ENCODE measurements at regions not wholly inside any gene's neighbourhood (a gene's known extent, or its start where the extent isn't known, plus 50 kb on each side); places are given as distances from the start of the nearest gene placed in this dataset.

GRCh38 chr4:62881210-62881609 is 1528.0 kb downstream of the TECRL start:
- no peaks in the 10 kb centered on the region; the same call in 1 of the 2 replicates for H3K4me1 ChIP-seq (ENCODE audit: insufficient read depth, low read length)
- no peaks in the 10 kb centered on the region for H3K36me3 ChIP-seq (ENCODE audit: insufficient read depth, low read length)
- no peaks in the 10 kb centered on the region for H3K9me3 ChIP-seq (ENCODE audit: control insufficient read depth, insufficient read depth, low read length)
- H3K9ac ChIP-seq (ENCODE audit: low read depth, low read length), result no peak overlapping the region

- H3K4me1 ChIP-seq (ENCODE audit: insufficient read depth, low read length), result no peaks in the 10 kb centered on the region
- H3K9me3 ChIP-seq (ENCODE audit: control insufficient read depth, insufficient read depth, low read length), result no peaks in the 10 kb centered on the region
- H3K36me3 ChIP-seq (ENCODE audit: insufficient read depth, low read length), result no peaks in the 10 kb centered on the region
- H3K9ac ChIP-seq (ENCODE audit: low read depth, low read length), result no peak overlapping the region
Measured at GRCh38 chr4:62872856-62873255, 1536.4 kb downstream of the TECRL start.

GRCh38 chr4:62871078-62871477 is 1538.2 kb downstream of the TECRL start:
- H3K9ac ChIP-seq (ENCODE audit: low read depth, low read length), result no peak overlapping the region
- H3K36me3 ChIP-seq (ENCODE audit: insufficient read depth, low read length), result no peaks in the 10 kb centered on the region
- no peaks in the 10 kb centered on the region for H3K4me1 ChIP-seq (ENCODE audit: insufficient read depth, low read length)
- H3K9me3 ChIP-seq (ENCODE audit: control insufficient read depth, insufficient read depth, low read length), result no peaks in the 10 kb centered on the region

GRCh38 chr4:62870451-62870850 is 1538.8 kb downstream of the TECRL start:
- no peak overlapping the region for H3K9ac ChIP-seq (ENCODE audit: low read depth, low read length)
- no peaks in the 10 kb centered on the region for H3K36me3 ChIP-seq (ENCODE audit: insufficient read depth, low read length)
- H3K9me3 ChIP-seq (ENCODE audit: control insufficient read depth, insufficient read depth, low read length), result no peaks in the 10 kb centered on the region
- H3K4me1 ChIP-seq (ENCODE audit: insufficient read depth, low read length), result no peaks in the 10 kb centered on the region

GRCh38 chr4:62865261-62865660 is 1544.0 kb downstream of the TECRL start:
- Histone ChIP-seq H3K4me1 (ENCODE audit: insufficient read depth, low read length) (no peaks in the 10 kb centered on the region), H3K36me3 (ENCODE audit: insufficient read depth, low read length) (no peaks in the 10 kb centered on the region), H3K9ac (ENCODE audit: low read depth, low read length) (no peak overlapping the region), H3K9me3 (ENCODE audit: control insufficient read depth, insufficient read depth, low read length) (no peaks in the 10 kb centered on the region)

GRCh38 chr4:62849696-62850095 is 1559.6 kb downstream of the TECRL start:
- H3K9me3 ChIP-seq (ENCODE audit: control insufficient read depth, insufficient read depth, low read length), result no peaks in the 10 kb centered on the region
- no peaks in the 10 kb centered on the region for H3K36me3 ChIP-seq (ENCODE audit: insufficient read depth, low read length)
- H3K4me1 ChIP-seq (ENCODE audit: insufficient read depth, low read length), result no peaks in the 10 kb centered on the region
- H3K9ac ChIP-seq (ENCODE audit: low read depth, low read length), result no peak overlapping the region

GRCh38 chr4:62835631-62836030 is 1573.6 kb downstream of the TECRL start:
- H3K4me1 ChIP-seq (ENCODE audit: insufficient read depth, low read length), result no peaks in the 10 kb centered on the region
- no peak overlapping the region for H3K9ac ChIP-seq (ENCODE audit: low read depth, low read length)
- no peaks in the 10 kb centered on the region for H3K9me3 ChIP-seq (ENCODE audit: control insufficient read depth, insufficient read depth, low read length)
- H3K36me3 ChIP-seq (ENCODE audit: insufficient read depth, low read length), result no peaks in the 10 kb centered on the region

- Histone ChIP-seq H3K4me1 (ENCODE audit: insufficient read depth, low read length) (no peaks in the 10 kb centered on the region), H3K36me3 (ENCODE audit: insufficient read depth, low read length) (no peaks in the 10 kb centered on the region), H3K9ac (ENCODE audit: low read depth, low read length) (no peak overlapping the region), H3K9me3 (ENCODE audit: control insufficient read depth, insufficient read depth, low read length) (no peaks in the 10 kb centered on the region)
Measured at GRCh38 chr4:62822306-62822705, 1586.9 kb downstream of the TECRL start.

- Histone ChIP-seq H3K9me3 (ENCODE audit: control insufficient read depth, insufficient read depth, low read length) (no peaks in the 10 kb centered on the region), H3K9ac (ENCODE audit: low read depth, low read length) (peak overlapping the region; percentile 30; the same call in 1 of the 2 replicates), H3K36me3 (ENCODE audit: insufficient read depth, low read length) (no peaks in the 10 kb centered on the region), H3K4me1 (ENCODE audit: insufficient read depth, low read length) (no peaks in the 10 kb centered on the region; the same call in 1 of the 2 replicates)
Measured at GRCh38 chr4:62816566-62816965, 1592.7 kb downstream of the TECRL start.

GRCh38 chr4:62814510-62815047 is 1594.7 kb downstream of the TECRL start:
- H3K4me1 ChIP-seq (ENCODE audit: insufficient read depth, low read length), result no peaks in the 10 kb centered on the region; the same call in 1 of the 2 replicates

GRCh38 chr4:62806816-62807215 is 1602.4 kb downstream of the TECRL start:
- H3K9me3 ChIP-seq (ENCODE audit: control insufficient read depth, insufficient read depth, low read length), result no peaks in the 10 kb centered on the region; the same call in 1 of the 2 replicates
- no peaks in the 10 kb centered on the region for H3K36me3 ChIP-seq (ENCODE audit: insufficient read depth, low read length)
- H3K9ac ChIP-seq (ENCODE audit: low read depth, low read length), result no peak overlapping the region

More at GRCh38 chr4:62814510-62815047, 1594.7 kb downstream of the TECRL start:
- Histone ChIP-seq H3K9ac (ENCODE audit: low read depth, low read length) (no peak overlapping the region), H3K36me3 (ENCODE audit: insufficient read depth, low read length) (no peaks in the 10 kb centered on the region), H3K9me3 (ENCODE audit: control insufficient read depth, insufficient read depth, low read length) (no peaks in the 10 kb centered on the region)

GRCh38 chr4:62804075-62804474 is 1603.9 kb downstream of the ADGRL3 start:
- Histone ChIP-seq H3K36me3 (ENCODE audit: insufficient read depth, low read length) (no peaks in the 10 kb centered on the region), H3K9me3 (ENCODE audit: control insufficient read depth, insufficient read depth, low read length) (no peaks in the 10 kb centered on the region; the same call in 1 of the 2 replicates), H3K4me1 (ENCODE audit: insufficient read depth, low read length) (no peaks in the 10 kb centered on the region), H3K9ac (ENCODE audit: low read depth, low read length) (no peak overlapping the region)

More at GRCh38 chr4:62806816-62807215, 1602.4 kb downstream of the TECRL start:
- H3K4me1 ChIP-seq (ENCODE audit: insufficient read depth, low read length), result no peaks in the 10 kb centered on the region

GRCh38 chr4:62797221-62797620 is 1597.1 kb downstream of the ADGRL3 start:
- no peaks in the 10 kb centered on the region for H3K9me3 ChIP-seq (ENCODE audit: control insufficient read depth, insufficient read depth, low read length)
- H3K36me3 ChIP-seq (ENCODE audit: insufficient read depth, low read length), result no peaks in the 10 kb centered on the region
- H3K9ac ChIP-seq (ENCODE audit: low read depth, low read length), result no peak overlapping the region
- H3K4me1 ChIP-seq (ENCODE audit: insufficient read depth, low read length), result no peaks in the 10 kb centered on the region

GRCh38 chr4:62791386-62791785 is 1591.3 kb downstream of the ADGRL3 start:
- no peaks in the 10 kb centered on the region for H3K4me1 ChIP-seq (ENCODE audit: insufficient read depth, low read length)
- no peaks in the 10 kb centered on the region for H3K36me3 ChIP-seq (ENCODE audit: insufficient read depth, low read length)
- no peak overlapping the region for H3K9ac ChIP-seq (ENCODE audit: low read depth, low read length)
- no peaks in the 10 kb centered on the region for H3K9me3 ChIP-seq (ENCODE audit: control insufficient read depth, insufficient read depth, low read length)

- no peaks in the 10 kb centered on the region for H3K4me1 ChIP-seq (ENCODE audit: insufficient read depth, low read length)
- no peaks in the 10 kb centered on the region for H3K36me3 ChIP-seq (ENCODE audit: insufficient read depth, low read length)
- H3K9me3 ChIP-seq (ENCODE audit: control insufficient read depth, insufficient read depth, low read length), result no peaks in the 10 kb centered on the region
- H3K9ac ChIP-seq (ENCODE audit: low read depth, low read length), result no peak overlapping the region
Measured at GRCh38 chr4:62771983-62772557, 1571.9 kb downstream of the ADGRL3 start.
